GM12878 (cell line): ENCODE measurements at regions not wholly inside any gene's neighbourhood (a gene's known extent, or its start where the extent isn't known, plus 50 kb on each side); places are given as distances from the start of the nearest gene placed in this dataset.

Source experiments
- ATAC-seq: fragments of 200-7000 bp; cut with Tn5 transposase; 3 replicates; pipeline ENCODE4 v1.9.1; 2020; ENCODE audit warnings: mild to moderate bottlenecking, moderate library complexity
- BruUV-seq: library from RNA; stranded (reverse); fragments of 400-500 nt; replicated peaks from 2 replicates; lab custom pipeline; 2021; lab: Mats Ljungman, UMichigan
- CTCF ChIA-PET: fragments of 300-600 bp; sonication (Branson Sonifier 250); formaldehyde crosslinking; extraction: SDS; loops from one replicate; lab custom pipeline; 2021; ENCODE audit warnings: inconsistent platforms; lab: Yijun Ruan, JAX
- POLR2A ChIA-PET: fragments of 350-600 bp; formaldehyde crosslinking; extraction: SDS; loops from one replicate; lab custom pipeline; 2021; ENCODE audit warnings: inconsistent platforms; lab: Charles Lee
- RAD21 ChIA-PET: fragments of 300-600 bp; sonication (Branson Sonifier 250); formaldehyde crosslinking; loops from one replicate; lab custom pipeline; 2023; ENCODE audit warnings: antibody characterized with exemption; ENCODE audit not compliant: unreplicated experiment; lab: Charles Lee
- SMC1A ChIA-PET: fragments of 300-600 bp; sonication (Branson Sonifier 250); formaldehyde crosslinking; loops from one replicate; lab custom pipeline; 2023; ENCODE audit not compliant: unreplicated experiment, uncharacterized antibody; lab: Charles Lee
- DNase-seq: peaks from one replicate; pipeline ENCODE4 v3.0.0-alpha.2; 2011; ENCODE audit warnings: low read depth, low spot score
- FAIRE-seq: peaks from 3 replicates; lab custom pipeline; 2011; peaks lifted over from hg19 to GRCh38; lab: Jason Lieb, UNC
- H2AFZ ChIP-seq: 2 replicates; pipeline ENCODE4 v1.6.0; 2011; ENCODE audit warnings: low read depth, low read length, control low read depth; ENCODE audit not compliant: control insufficient read depth
- H3K27ac ChIP-seq: 2 replicates; pipeline ENCODE4 v1.5.1; 2011; ENCODE audit warnings: control low read depth; ENCODE audit not compliant: control insufficient read depth, insufficient read depth
- H3K27me3 ChIP-seq, 2 experiments: replicated peaks in 1 of 2; 2 replicates each; pipeline versions ENCODE4 v1.6.0 to v1.6.1; 2011; ENCODE audit warnings: low read length in 1 of 2; ENCODE audit not compliant: control insufficient read depth in 2 of 2, insufficient read depth in 2 of 2
- H3K36me3 ChIP-seq, 2 experiments: 2 replicates each; pipeline ENCODE4 v1.5.1; 2011; ENCODE audit warnings: low read length in 1 of 2; ENCODE audit not compliant: control insufficient read depth in 2 of 2, insufficient read depth in 2 of 2
- H3K4me1 ChIP-seq: 2 replicates; pipeline ENCODE4 v1.6.1; 2011; ENCODE audit warnings: mild to moderate bottlenecking, low read length, moderate library complexity, mixed read lengths; ENCODE audit not compliant: control insufficient read depth, insufficient read depth
- H3K4me2 ChIP-seq: 2 replicates; pipeline ENCODE4 v1.6.0; 2011; ENCODE audit warnings: control low read depth; ENCODE audit not compliant: control insufficient read depth, insufficient read depth
- H3K4me3 ChIP-seq: fragments of 200-600 bp; sonication (generic); 2 replicates; pipeline ENCODE4 v1.5.1; 2016
- H3K79me2 ChIP-seq: 2 replicates; pipeline ENCODE4 v1.6.0; 2011; ENCODE audit warnings: low read length; ENCODE audit not compliant: control insufficient read depth, insufficient read depth
- H3K9ac ChIP-seq: 2 replicates; pipeline ENCODE4 v1.8.0; 2011; ENCODE audit warnings: low read length, control low read depth, mixed read lengths; ENCODE audit not compliant: control insufficient read depth, insufficient read depth
- H3K9me3 ChIP-seq: replicated peaks from 3 replicates; pipeline ENCODE4 v1.5.1; 2011; ENCODE audit warnings: mild to moderate bottlenecking, low read length; ENCODE audit not compliant: control insufficient read depth, insufficient read depth
- H4K20me1 ChIP-seq: 2 replicates; pipeline ENCODE4 v1.6.0; 2011; ENCODE audit not compliant: control insufficient read depth, insufficient read depth
- CHD4 ChIP-seq: fragments of 200-600 bp; sonication (generic); IDR thresholded peaks from 2 replicates; pipeline ENCODE4 v1.6.1; 2016; ENCODE audit warnings: mild to moderate bottlenecking
- KLF5 ChIP-seq: fragments of 450-650 bp; IDR thresholded peaks from 2 replicates; pipeline ENCODE4 v1.6.1; 2014; ENCODE audit warnings: mild to moderate bottlenecking; ENCODE audit not compliant: partially characterized antibody
- MEF2A ChIP-seq: IDR thresholded peaks from 2 replicates; pipeline ENCODE4 v1.6.1; 2011; ENCODE audit warnings: low read depth, mild to moderate bottlenecking, low read length, moderate library complexity; ENCODE audit not compliant: insufficient read depth
- SREBF2 ChIP-seq: IDR thresholded peaks from 2 replicates; pipeline ENCODE4 v1.6.1; 2012; ENCODE audit warnings: mild to moderate bottlenecking, low read length
- SUZ12 ChIP-seq: fragments of 200-600 bp; sonication (generic); IDR thresholded peaks from one replicate; pipeline ENCODE4 v1.6.1; 2018; ENCODE audit warnings: antibody characterized with exemption, mild to moderate bottlenecking; ENCODE audit not compliant: unreplicated experiment
- USF1 ChIP-seq: IDR thresholded peaks from 2 replicates; pipeline ENCODE4 v1.6.1; 2011; ENCODE audit warnings: borderline replicate concordance, low read depth, mild to moderate bottlenecking, moderate library complexity, mixed read lengths, low read length; ENCODE audit not compliant: insufficient read depth; ENCODE audit errors: extremely low read length
- ZNF384 ChIP-seq: IDR thresholded peaks from 2 replicates; pipeline ENCODE4 v1.6.1; 2012; ENCODE audit warnings: low read depth, mild to moderate bottlenecking, low read length, improper control_type of control experiment, borderline replicate concordance
- WGBS: methylation state at CpG from one replicate; pipeline ENCODE4 v1.1.6; 2016; ENCODE audit warnings: low lambda C conversion rate; ENCODE audit not compliant: insufficient replicate concordance, insufficient coverage; ENCODE audit errors: missing lambda C conversion rate; 5-methylcytosine and 5-hydroxymethylcytosine counted together
- in situ Hi-C: fragments of 300-500 bp; cut with MboI; formaldehyde crosslinking; loops from 9 replicates; pipeline ENCODE4 v1.14.3; 2018; ENCODE audit warnings: mixed read lengths
- intact Hi-C: fragments of 100-400 bp; cut with micrococcal nuclease; formaldehyde crosslinking; loops from one replicate; pipeline ENCODE4 v1.14.2; 2022; ENCODE audit not compliant: unreplicated experiment
- TF ChIP-seq, protein P1 (sequence below): fragments of 150-350 bp; IDR thresholded peaks from 2 replicates; pipeline ENCODE4 v1.6.1; 2016; ENCODE audit warnings: low read depth, low read length
- TF ChIP-seq, protein P2 (sequence below), 3 experiments: IDR thresholded peaks in 2 of 3; conservative IDR thresholded peaks in 1 of 3; 2 replicates each; pipeline ENCODE4 v1.5.1; 2011; ENCODE audit warnings: low read depth in 3 of 3, low read length in 3 of 3, mild to moderate bottlenecking in 3 of 3, control low read depth in 2 of 3, moderate library complexity in 2 of 3, inconsistent platforms in 1 of 3, mixed read lengths in 1 of 3; ENCODE audit not compliant: control insufficient read depth in 2 of 3, insufficient read depth in 1 of 3; ENCODE audit errors: extremely low read depth in 1 of 3
- TF ChIP-seq, protein P3 (sequence below): fragments of 450-650 bp; IDR thresholded peaks from 2 replicates; pipeline ENCODE4 v1.6.1; 2017; ENCODE audit warnings: mild to moderate bottlenecking, moderate library complexity

GRCh38 chr13:50404116-50404515, 388.9 kb downstream of the KCNRG start (continued):
- TF ChIP-seq, protein P1, sequence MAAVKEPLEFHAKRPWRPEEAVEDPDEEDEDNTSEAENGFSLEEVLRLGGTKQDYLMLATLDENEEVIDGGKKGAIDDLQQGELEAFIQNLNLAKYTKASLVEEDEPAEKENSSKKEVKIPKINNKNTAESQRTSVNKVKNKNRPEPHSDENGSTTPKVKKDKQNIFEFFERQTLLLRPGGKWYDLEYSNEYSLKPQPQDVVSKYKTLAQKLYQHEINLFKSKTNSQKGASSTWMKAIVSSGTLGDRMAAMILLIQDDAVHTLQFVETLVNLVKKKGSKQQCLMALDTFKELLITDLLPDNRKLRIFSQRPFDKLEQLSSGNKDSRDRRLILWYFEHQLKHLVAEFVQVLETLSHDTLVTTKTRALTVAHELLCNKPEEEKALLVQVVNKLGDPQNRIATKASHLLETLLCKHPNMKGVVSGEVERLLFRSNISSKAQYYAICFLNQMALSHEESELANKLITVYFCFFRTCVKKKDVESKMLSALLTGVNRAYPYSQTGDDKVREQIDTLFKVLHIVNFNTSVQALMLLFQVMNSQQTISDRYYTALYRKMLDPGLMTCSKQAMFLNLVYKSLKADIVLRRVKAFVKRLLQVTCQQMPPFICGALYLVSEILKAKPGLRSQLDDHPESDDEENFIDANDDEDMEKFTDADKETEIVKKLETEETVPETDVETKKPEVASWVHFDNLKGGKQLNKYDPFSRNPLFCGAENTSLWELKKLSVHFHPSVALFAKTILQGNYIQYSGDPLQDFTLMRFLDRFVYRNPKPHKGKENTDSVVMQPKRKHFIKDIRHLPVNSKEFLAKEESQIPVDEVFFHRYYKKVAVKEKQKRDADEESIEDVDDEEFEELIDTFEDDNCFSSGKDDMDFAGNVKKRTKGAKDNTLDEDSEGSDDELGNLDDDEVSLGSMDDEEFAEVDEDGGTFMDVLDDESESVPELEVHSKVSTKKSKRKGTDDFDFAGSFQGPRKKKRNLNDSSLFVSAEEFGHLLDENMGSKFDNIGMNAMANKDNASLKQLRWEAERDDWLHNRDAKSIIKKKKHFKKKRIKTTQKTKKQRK, result no peak

DNA sequence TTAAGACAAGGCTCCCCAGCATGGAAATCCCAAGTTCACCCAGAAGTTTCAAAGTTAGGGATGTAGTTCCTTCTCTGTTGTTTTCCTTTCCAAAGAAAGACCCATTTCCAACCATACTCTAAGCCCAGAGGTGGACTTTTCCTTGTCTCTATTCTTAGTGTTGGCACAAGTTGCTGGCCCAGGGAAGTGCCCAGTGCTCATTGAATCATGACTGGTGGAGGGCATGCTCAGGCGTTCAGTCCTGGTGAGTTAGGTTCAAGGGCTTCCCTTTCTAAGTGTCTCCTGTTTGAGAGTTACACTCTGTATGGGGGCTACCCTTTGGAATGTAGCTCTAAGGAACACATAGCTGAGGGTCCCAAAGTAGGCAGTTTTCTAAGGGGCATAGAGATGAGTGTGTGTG, 389.5 kb downstream of the KCNRG start:
- Histone ChIP-seq H3K36me3 (no peaks in the 10 kb centered on the region), H3K4me3 (no peak overlapping the region), H3K27me3 (peaks cover 0 to 3% of the 10 kb centered on the region in 2 experiments; a peak in 1 of 4 replicates), H3K4me1 (no peaks in the 10 kb centered on the region), H3K9me3 (no peaks in the 10 kb centered on the region), H3K9ac (no peak overlapping the region), H3K4me2 (no peak overlapping the region), H3K79me2 (no peaks in the 10 kb centered on the region), H4K20me1 (no peaks in the 10 kb centered on the region), H3K27ac (no peak overlapping the region), H2AFZ (no peak overlapping the region)
- ChIA-PET RAD21 (no interaction called here), CTCF (interaction anchor here (0.5 kb wide), 1 partner anchor 315 kb away, joined by 3 read pairs; no protein-coding TSS in a partner anchor), SMC1A (no interaction called here), POLR2A (no interaction called here)
- 6% methylated on average over 1 of the region's 1 CpG for WGBS
- intact Hi-C loops, result no loop called here
- ATAC-seq (no peak), DNase-seq (no peak), FAIRE-seq (no peak)
- BruUV-seq, result no TSS peak
- in situ Hi-C loops, result no loop called here
- TF ChIP-seq SUZ12 (no peak), CHD4 (no peak), SREBF2 (no peak), USF1 (no peak), KLF5 (no peak), ZNF384 (no peak), MEF2A (no peak)
- TF ChIP-seq, protein P2, sequence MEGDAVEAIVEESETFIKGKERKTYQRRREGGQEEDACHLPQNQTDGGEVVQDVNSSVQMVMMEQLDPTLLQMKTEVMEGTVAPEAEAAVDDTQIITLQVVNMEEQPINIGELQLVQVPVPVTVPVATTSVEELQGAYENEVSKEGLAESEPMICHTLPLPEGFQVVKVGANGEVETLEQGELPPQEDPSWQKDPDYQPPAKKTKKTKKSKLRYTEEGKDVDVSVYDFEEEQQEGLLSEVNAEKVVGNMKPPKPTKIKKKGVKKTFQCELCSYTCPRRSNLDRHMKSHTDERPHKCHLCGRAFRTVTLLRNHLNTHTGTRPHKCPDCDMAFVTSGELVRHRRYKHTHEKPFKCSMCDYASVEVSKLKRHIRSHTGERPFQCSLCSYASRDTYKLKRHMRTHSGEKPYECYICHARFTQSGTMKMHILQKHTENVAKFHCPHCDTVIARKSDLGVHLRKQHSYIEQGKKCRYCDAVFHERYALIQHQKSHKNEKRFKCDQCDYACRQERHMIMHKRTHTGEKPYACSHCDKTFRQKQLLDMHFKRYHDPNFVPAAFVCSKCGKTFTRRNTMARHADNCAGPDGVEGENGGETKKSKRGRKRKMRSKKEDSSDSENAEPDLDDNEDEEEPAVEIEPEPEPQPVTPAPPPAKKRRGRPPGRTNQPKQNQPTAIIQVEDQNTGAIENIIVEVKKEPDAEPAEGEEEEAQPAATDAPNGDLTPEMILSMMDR (IDR thresholded peaks at IDR 0.05 in 2 of 3, conservative IDR thresholded peaks at IDR 0.05 in 1 of 3; ENCODE audit: control insufficient read depth in 2 of 3, extremely low read depth in 1 of 3, insufficient read depth in 1 of 3, low read depth in 3 of 3, low read length in 3 of 3), result no peak
- TF ChIP-seq, protein P3, sequence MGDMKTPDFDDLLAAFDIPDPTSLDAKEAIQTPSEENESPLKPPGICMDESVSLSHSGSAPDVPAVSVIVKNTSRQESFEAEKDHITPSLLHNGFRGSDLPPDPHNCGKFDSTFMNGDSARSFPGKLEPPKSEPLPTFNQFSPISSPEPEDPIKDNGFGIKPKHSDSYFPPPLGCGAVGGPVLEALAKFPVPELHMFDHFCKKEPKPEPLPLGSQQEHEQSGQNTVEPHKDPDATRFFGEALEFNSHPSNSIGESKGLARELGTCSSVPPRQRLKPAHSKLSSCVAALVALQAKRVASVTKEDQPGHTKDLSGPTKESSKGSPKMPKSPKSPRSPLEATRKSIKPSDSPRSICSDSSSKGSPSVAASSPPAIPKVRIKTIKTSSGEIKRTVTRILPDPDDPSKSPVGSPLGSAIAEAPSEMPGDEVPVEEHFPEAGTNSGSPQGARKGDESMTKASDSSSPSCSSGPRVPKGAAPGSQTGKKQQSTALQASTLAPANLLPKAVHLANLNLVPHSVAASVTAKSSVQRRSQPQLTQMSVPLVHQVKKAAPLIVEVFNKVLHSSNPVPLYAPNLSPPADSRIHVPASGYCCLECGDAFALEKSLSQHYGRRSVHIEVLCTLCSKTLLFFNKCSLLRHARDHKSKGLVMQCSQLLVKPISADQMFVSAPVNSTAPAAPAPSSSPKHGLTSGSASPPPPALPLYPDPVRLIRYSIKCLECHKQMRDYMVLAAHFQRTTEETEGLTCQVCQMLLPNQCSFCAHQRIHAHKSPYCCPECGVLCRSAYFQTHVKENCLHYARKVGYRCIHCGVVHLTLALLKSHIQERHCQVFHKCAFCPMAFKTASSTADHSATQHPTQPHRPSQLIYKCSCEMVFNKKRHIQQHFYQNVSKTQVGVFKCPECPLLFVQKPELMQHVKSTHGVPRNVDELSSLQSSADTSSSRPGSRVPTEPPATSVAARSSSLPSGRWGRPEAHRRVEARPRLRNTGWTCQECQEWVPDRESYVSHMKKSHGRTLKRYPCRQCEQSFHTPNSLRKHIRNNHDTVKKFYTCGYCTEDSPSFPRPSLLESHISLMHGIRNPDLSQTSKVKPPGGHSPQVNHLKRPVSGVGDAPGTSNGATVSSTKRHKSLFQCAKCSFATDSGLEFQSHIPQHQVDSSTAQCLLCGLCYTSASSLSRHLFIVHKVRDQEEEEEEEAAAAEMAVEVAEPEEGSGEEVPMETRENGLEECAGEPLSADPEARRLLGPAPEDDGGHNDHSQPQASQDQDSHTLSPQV, result no peak
